H9 (cell line): ENCODE measurements at regions not wholly inside any gene's neighbourhood (a gene's known extent, or its start where the extent isn't known, plus 50 kb on each side); places are given as distances from the start of the nearest gene placed in this dataset.
A peak's percentile ranks its signal among the peaks of the same experiment; 100 is the strongest.

Experiments used
- DNase-seq: peaks from one replicate; pipeline ENCODE4 v3.0.0-alpha.2; 2017
- H2AFZ ChIP-seq: one replicate; pipeline ENCODE4 v1.6.1; 2013; ENCODE audit warnings: mild to moderate bottlenecking, low read length, control low read depth, moderate library complexity
- H2AK5ac ChIP-seq: 2 replicates; pipeline ENCODE4 v1.6.1; 2013; ENCODE audit warnings: low read length, control low read depth, mixed read lengths; ENCODE audit not compliant: insufficient read length
- H2BK120ac ChIP-seq: one replicate; pipeline ENCODE4 v1.6.1; 2013; ENCODE audit warnings: low read depth, mild to moderate bottlenecking, low read length, control low read depth, inconsistent platforms; ENCODE audit not compliant: poor library complexity, severe bottlenecking
- H2BK12ac ChIP-seq: 2 replicates; pipeline ENCODE4 v1.6.1; 2013; ENCODE audit warnings: low read length, control low read depth, mixed read lengths, low read depth; ENCODE audit not compliant: insufficient read length
- H2BK15ac ChIP-seq: 2 replicates; pipeline ENCODE4 v1.6.1; 2013; ENCODE audit warnings: low read depth, low read length, control low read depth
- H2BK20ac ChIP-seq: one replicate; pipeline ENCODE4 v1.6.1; 2013; ENCODE audit warnings: low read depth, mild to moderate bottlenecking, low read length, control low read depth, inconsistent platforms; ENCODE audit not compliant: poor library complexity, severe bottlenecking
- H2BK5ac ChIP-seq: 2 replicates; pipeline ENCODE4 v1.6.1; 2013; ENCODE audit warnings: low read length, control low read depth, mixed read lengths; ENCODE audit not compliant: insufficient read length
- H3K14ac ChIP-seq: 2 replicates; pipeline ENCODE4 v1.6.1; 2013; ENCODE audit warnings: low read length, control low read depth; ENCODE audit not compliant: insufficient read depth
- H3K18ac ChIP-seq: 2 replicates; pipeline ENCODE4 v1.6.1; 2013; ENCODE audit warnings: low read depth, mild to moderate bottlenecking, mixed read lengths, low read length, control low read depth; ENCODE audit not compliant: insufficient read length
- H3K23ac ChIP-seq: 2 replicates; pipeline ENCODE4 v1.6.1; 2013; ENCODE audit warnings: low read length, control low read depth, mixed read lengths, low read depth; ENCODE audit not compliant: insufficient read length
- H3K23me2 ChIP-seq: 2 replicates; pipeline ENCODE4 v1.6.1; 2013; ENCODE audit warnings: low read depth, mild to moderate bottlenecking, mixed read lengths, low read length, control low read depth; ENCODE audit not compliant: insufficient read length, poor library complexity, severe bottlenecking
- H3K27ac ChIP-seq: 2 replicates; pipeline ENCODE4 v1.5.1; 2013; ENCODE audit warnings: low read length, control low read depth, mixed read lengths, low read depth; ENCODE audit not compliant: insufficient read length
- H3K27me3 ChIP-seq: 2 replicates; pipeline ENCODE4 v1.6.1; 2013; ENCODE audit warnings: low read length, control low read depth, inconsistent platforms; ENCODE audit not compliant: insufficient read depth
- H3K4ac ChIP-seq: 2 replicates; pipeline ENCODE4 v1.6.1; 2013; ENCODE audit warnings: low read depth, mild to moderate bottlenecking, control low read depth, inconsistent platforms, low read length, moderate library complexity
- H3K4me1 ChIP-seq: 2 replicates; pipeline ENCODE4 v1.6.1; 2013; ENCODE audit warnings: low read length, control low read depth, inconsistent platforms; ENCODE audit not compliant: insufficient read depth
- H3K4me2 ChIP-seq: 2 replicates; pipeline ENCODE4 v1.6.1; 2013; ENCODE audit warnings: low read length, control low read depth, mixed read lengths; ENCODE audit not compliant: insufficient read length, insufficient read depth
- H3K56ac ChIP-seq: 2 replicates; pipeline ENCODE4 v1.6.1; 2013; ENCODE audit warnings: low read depth, mild to moderate bottlenecking, mixed read lengths, low read length, control low read depth; ENCODE audit not compliant: insufficient read length
- H3K79me1 ChIP-seq: 2 replicates; pipeline ENCODE4 v1.6.1; 2013; ENCODE audit warnings: low read depth, mild to moderate bottlenecking, moderate library complexity, low read length, control low read depth, inconsistent platforms; ENCODE audit not compliant: insufficient read depth, poor library complexity, severe bottlenecking
- H3K79me2 ChIP-seq: 2 replicates; pipeline ENCODE4 v1.6.1; 2013; ENCODE audit warnings: low read length, control low read depth, inconsistent platforms; ENCODE audit not compliant: insufficient read depth
- H3K9ac ChIP-seq: 2 replicates; pipeline ENCODE4 v1.6.1; 2013; ENCODE audit warnings: low read length, control low read depth, mixed read lengths; ENCODE audit not compliant: insufficient read length; ENCODE audit errors: extremely low read depth
- H3K9me3 ChIP-seq: one replicate; pipeline ENCODE4 v1.6.1; 2013; ENCODE audit warnings: low read depth, low read length, inconsistent platforms; ENCODE audit not compliant: control insufficient read depth
- H3T11ph ChIP-seq: one replicate; pipeline ENCODE4 v1.6.1; 2013; ENCODE audit warnings: mild to moderate bottlenecking, low read length, control low read depth, inconsistent platforms
- H4K20me1 ChIP-seq: one replicate; pipeline ENCODE4 v1.6.1; 2013; ENCODE audit not compliant: control insufficient read depth, insufficient read length, insufficient read depth
- H4K5ac ChIP-seq: 2 replicates; pipeline ENCODE4 v1.6.1; 2013; ENCODE audit warnings: low read depth, mild to moderate bottlenecking, mixed read lengths, low read length, control low read depth; ENCODE audit not compliant: insufficient read length
- H4K8ac ChIP-seq: replicated peaks from 2 replicates; pipeline ENCODE4 v1.6.1; 2013; ENCODE audit warnings: low read length, control low read depth, mixed read lengths, low read depth; ENCODE audit not compliant: insufficient read length
- H4K91ac ChIP-seq: 2 replicates; pipeline ENCODE4 v1.6.1; 2013; ENCODE audit warnings: low read depth, mild to moderate bottlenecking, moderate library complexity, mixed read lengths, low read length, control low read depth; ENCODE audit not compliant: insufficient read length
- H3K27ac Mint-ChIP-seq, 3 experiments: 2 replicates in 2 of 3; 3 replicates in 1 of 3; pipeline ENCODE4 v1.8.0; 2020 to 2021; ENCODE audit warnings: mixed read lengths in 3 of 3, mild to moderate bottlenecking in 1 of 3, moderate library complexity in 1 of 3
- H3K27me3 Mint-ChIP-seq: 2 replicates; pipeline ENCODE4 v1.8.0; 2021; ENCODE audit warnings: low read depth, mild to moderate bottlenecking, moderate library complexity, mixed read lengths
- H3K36me3 Mint-ChIP-seq, 3 experiments: 2 replicates in 2 of 3; 3 replicates in 1 of 3; pipeline ENCODE4 v1.8.0; 2020 to 2021; ENCODE audit warnings: low read depth in 3 of 3, mixed read lengths in 3 of 3; ENCODE audit not compliant: insufficient read depth in 1 of 3
- H3K4me1 Mint-ChIP-seq, 2 experiments: 2 replicates each; pipeline ENCODE4 v1.8.0; 2020; ENCODE audit warnings: mixed read lengths in 2 of 2
- H3K4me3 Mint-ChIP-seq, 2 experiments: 2 replicates in 1 of 2; 3 replicates in 1 of 2; pipeline ENCODE4 v1.8.0; 2020 to 2021; ENCODE audit warnings: mild to moderate bottlenecking in 2 of 2, mixed read lengths in 2 of 2, moderate library complexity in 1 of 2
- H3K9me3 Mint-ChIP-seq, 2 experiments: 2 replicates in 1 of 2; 3 replicates in 1 of 2; pipeline ENCODE4 v1.8.0; 2020; ENCODE audit warnings: mild to moderate bottlenecking in 2 of 2, mixed read lengths in 2 of 2, moderate library complexity in 1 of 2
- WGBS: extraction: QIAGEN DNeasy Blood & Tissue Kit; methylation state at CpG from one replicate; pipeline ENCODE4 v1.1.7; 2013; ENCODE audit warnings: missing lambda C conversion rate, low lambda C conversion rate, mixed read lengths; ENCODE audit not compliant: insufficient read length; ENCODE audit errors: extremely low coverage; 5-methylcytosine and 5-hydroxymethylcytosine counted together
- TF ChIP-seq, protein P1 (sequence below): fragments of 200-600 bp; sonication (generic); conservative IDR thresholded peaks from 3 replicates; pipeline ENCODE4 v1.8.0; 2021; ENCODE audit warnings: antibody characterized with exemption, mild to moderate bottlenecking

DNA sequence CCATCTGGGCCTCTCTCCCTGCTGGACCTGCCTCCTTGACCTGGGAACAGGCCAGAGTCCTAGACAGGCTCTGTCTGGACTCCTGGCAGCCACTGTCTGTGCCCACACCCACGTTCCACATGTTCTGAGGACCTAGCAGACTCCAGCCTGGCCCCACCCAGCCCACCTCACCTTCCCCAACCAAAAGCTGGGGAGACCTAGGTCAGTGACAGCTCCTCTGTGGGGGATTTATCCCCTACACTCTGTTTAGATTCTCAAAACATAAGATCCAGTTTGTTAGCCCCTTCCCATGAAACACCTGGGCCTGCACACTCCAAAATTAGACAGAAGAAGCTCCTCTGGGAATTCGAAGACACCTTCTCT is 59.8 kb upstream of the ADAMTS2 start:
- H3K23ac ChIP-seq, result no peak overlapping the region
- no peak overlapping the region for H4K8ac ChIP-seq
- no peak overlapping the region for H3K4ac ChIP-seq
- no peaks in the 10 kb centered on the region for H3K23me2 ChIP-seq
- H4K20me1 ChIP-seq, result no peaks in the 10 kb centered on the region
- no peak overlapping the region for H2BK15ac ChIP-seq
- H3T11ph ChIP-seq, result no peak overlapping the region
- no peak overlapping the region for H2AK5ac ChIP-seq
- H4K91ac ChIP-seq, result no peak overlapping the region
- no peak overlapping the region for H3K9ac ChIP-seq
- no peak overlapping the region for H4K5ac ChIP-seq
- no peak overlapping the region for H3K18ac ChIP-seq
- TF ChIP-seq, protein P1, sequence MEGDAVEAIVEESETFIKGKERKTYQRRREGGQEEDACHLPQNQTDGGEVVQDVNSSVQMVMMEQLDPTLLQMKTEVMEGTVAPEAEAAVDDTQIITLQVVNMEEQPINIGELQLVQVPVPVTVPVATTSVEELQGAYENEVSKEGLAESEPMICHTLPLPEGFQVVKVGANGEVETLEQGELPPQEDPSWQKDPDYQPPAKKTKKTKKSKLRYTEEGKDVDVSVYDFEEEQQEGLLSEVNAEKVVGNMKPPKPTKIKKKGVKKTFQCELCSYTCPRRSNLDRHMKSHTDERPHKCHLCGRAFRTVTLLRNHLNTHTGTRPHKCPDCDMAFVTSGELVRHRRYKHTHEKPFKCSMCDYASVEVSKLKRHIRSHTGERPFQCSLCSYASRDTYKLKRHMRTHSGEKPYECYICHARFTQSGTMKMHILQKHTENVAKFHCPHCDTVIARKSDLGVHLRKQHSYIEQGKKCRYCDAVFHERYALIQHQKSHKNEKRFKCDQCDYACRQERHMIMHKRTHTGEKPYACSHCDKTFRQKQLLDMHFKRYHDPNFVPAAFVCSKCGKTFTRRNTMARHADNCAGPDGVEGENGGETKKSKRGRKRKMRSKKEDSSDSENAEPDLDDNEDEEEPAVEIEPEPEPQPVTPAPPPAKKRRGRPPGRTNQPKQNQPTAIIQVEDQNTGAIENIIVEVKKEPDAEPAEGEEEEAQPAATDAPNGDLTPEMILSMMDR, result no peak
- H3K4me2 ChIP-seq, result no peak overlapping the region
- Mint-ChIP-seq H3K4me3 (no peak overlapping the region), H3K27ac (no peak overlapping the region; a peak in 1 of 7 replicates), H3K4me1 (no peaks in the 10 kb centered on the region), H3K9me3 (peaks cover 31 to 35% of the 10 kb centered on the region in 2 experiments), H3K36me3 (peaks cover 0 to 16% (median 3%) of the 10 kb centered on the region in 3 experiments; a peak in 3 of 7 replicates), H3K27me3 (peaks cover 9% of the 10 kb centered on the region)
- H3K79me1 ChIP-seq, result no peaks in the 10 kb centered on the region
- H2BK20ac ChIP-seq, result no peak overlapping the region
- H3K4me1 ChIP-seq, result no peaks in the 10 kb centered on the region
- no peak overlapping the region for H3K27ac ChIP-seq
- no peak overlapping the region for H2AFZ ChIP-seq
- no peak overlapping the region for H2BK12ac ChIP-seq
- WGBS, result no CpG with 5 or more reads among the region's 2 CpGs
- H2BK120ac ChIP-seq, result no peak overlapping the region
- no peaks in the 10 kb centered on the region for H3K79me2 ChIP-seq
- DNase-seq, result peak; percentile 11
- H3K14ac ChIP-seq, result no peak overlapping the region
- no peak overlapping the region for H3K56ac ChIP-seq
- H2BK5ac ChIP-seq, result no peak overlapping the region
- no peaks in the 10 kb centered on the region for H3K27me3 ChIP-seq
- peaks cover 19% of the 10 kb centered on the region for H3K9me3 ChIP-seq
